Neural progenitor cell (in vitro differentiated cells): ENCODE measurements at regions not wholly inside any gene's neighbourhood (a gene's known extent, or its start where the extent isn't known, plus 50 kb on each side); places are given as distances from the start of the nearest gene placed in this dataset.

Experiments used
- CTCF ChIP-seq: fragments of 200-600 bp; sonication (generic); IDR thresholded peaks from 2 replicates; pipeline ENCODE4 v1.5.1; 2017; ENCODE audit warnings: antibody characterized with exemption, mild to moderate bottlenecking
- EZH2 ChIP-seq: fragments of 200-600 bp; sonication (generic); IDR thresholded peaks from 2 replicates; pipeline ENCODE4 v1.6.1; 2017; ENCODE audit warnings: antibody characterized with exemption, mild to moderate bottlenecking, moderate library complexity
- EZH2phosphoT487 ChIP-seq: fragments of 200-600 bp; sonication (generic); IDR thresholded peaks from 2 replicates; pipeline ENCODE4 v1.6.1; 2017; ENCODE audit warnings: antibody characterized with exemption

DNA sequence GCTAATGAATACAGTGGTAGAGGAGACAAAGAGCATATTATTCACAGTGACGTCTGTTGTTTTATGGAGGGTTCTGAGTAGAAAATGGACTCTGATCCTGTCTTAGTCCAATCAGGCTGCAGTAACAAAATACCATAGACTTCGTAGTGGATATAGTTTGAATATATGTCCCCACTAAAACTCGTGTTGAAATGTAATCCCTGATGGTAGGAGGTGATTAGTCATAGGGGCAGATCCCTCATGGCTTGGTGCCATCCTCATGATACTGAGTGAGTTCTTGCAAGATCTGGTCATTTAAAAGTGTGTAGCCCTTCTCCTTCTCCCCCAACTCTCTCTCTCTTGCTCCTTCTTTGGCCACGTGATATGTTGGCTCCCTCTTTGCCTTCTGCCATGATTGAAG lies 82.5 kb downstream of the CD83 start:
- TF ChIP-seq CTCF (no peak), EZH2 (no peak), EZH2phosphoT487 (no peak)
